8988T (cell line): ENCODE measurements at regions not wholly inside any gene's neighbourhood (a gene's known extent, or its start where the extent isn't known, plus 50 kb on each side); places are given as distances from the start of the nearest gene placed in this dataset.

Experiments
- DNase-seq: peaks from one replicate; pipeline ENCODE4 v3.0.0; 2011

- no peak for DNase-seq
Measured at GRCh38 chr2:139819273-139819796, 1039.1 kb upstream of the NXPH2 start.

- no peak for DNase-seq
Measured at GRCh38 chr2:139814458-139814857, 1034.3 kb upstream of the NXPH2 start.

DNA sequence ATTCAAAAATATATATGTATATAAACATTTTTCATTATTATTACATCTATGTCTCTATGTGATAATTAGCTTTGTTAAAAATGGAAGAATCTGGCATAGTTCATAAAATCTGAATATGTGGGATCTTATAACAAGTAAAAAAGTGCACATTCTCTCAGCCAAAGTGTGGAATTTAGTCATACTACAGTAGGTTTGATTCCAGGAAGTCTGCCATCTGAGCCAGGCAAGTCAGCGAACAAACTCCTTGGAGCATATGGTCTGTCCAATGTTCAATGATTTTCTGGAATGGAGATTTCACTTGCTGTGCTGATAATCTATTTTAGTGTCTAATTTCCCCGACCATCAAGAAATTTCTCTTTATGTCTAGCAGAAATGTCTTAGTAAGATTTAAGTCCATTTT, 1033.2 kb upstream of the NXPH2 start:
- no peak for DNase-seq

GRCh38 chr2:139805441-139805840, 1025.3 kb upstream of the NXPH2 start:
- no peak for DNase-seq

GRCh38 chr2:139798391-139798790, 1018.2 kb upstream of the NXPH2 start:
- no peak for DNase-seq

DNA sequence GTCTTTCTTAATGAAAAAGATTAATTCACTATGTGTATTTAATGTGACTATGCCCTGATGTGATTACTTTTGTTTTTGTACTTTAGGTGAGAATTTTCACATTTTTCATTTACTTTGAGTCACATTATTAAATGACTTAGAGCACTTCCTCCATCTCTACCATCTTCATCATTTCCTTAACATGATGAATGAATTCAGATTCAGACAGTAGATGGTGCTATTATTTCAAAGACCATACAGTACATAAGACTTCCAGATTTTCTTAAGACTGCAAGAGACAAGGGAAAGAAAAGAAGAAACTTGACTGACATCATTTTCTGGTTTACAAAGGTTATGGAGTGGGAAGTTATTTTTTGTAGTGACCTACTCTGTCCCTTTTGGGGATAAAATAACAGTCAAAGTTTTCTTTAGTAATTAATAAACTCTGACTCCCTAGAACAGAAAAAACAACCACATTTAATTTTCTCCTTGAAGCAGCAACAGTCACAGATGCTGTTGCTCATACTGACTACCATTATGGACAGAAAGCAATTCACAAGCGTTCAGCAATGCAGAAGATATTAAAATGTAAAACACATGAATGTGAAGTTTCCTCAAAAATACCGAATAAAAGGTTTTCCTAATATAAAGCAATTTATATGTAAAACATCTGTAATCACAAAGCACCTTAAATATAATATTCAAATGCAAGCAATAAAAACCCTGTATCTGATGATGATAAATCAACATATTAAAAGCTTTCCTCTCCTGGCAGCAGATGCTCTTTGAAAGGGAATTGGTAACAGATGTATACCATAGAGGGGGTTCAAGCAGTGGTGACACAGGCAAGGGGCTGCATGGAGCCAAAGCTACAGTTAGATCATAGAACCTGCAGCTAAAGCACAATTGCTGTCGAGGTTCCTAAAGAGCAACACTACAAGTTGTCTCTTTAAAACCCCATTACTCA, 1010.9 kb upstream of the NXPH2 start:
- no peak for DNase-seq

- no peak for DNase-seq
Measured at GRCh38 chr2:139790136-139790535, 1009.9 kb upstream of the NXPH2 start.

DNA sequence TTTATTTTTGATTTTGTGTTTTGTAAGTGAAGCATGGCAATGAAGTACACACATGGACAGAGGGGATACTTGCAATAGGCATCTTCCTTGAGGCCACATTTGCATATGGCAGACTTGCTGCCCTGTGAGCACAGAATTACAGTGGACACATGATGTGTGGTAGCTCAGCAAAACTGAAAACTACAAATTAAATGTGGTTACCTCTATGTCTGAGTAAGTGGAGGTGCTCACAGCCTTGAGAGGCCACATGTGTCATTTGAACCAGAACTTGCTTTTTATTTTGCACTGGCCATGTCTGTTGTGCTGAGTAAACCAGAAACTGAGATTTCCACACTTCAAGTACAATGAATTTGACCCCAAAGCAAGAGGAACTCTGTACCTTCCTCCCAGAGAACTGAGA, 998.5 kb upstream of the NXPH2 start:
- no peak for DNase-seq

DNA sequence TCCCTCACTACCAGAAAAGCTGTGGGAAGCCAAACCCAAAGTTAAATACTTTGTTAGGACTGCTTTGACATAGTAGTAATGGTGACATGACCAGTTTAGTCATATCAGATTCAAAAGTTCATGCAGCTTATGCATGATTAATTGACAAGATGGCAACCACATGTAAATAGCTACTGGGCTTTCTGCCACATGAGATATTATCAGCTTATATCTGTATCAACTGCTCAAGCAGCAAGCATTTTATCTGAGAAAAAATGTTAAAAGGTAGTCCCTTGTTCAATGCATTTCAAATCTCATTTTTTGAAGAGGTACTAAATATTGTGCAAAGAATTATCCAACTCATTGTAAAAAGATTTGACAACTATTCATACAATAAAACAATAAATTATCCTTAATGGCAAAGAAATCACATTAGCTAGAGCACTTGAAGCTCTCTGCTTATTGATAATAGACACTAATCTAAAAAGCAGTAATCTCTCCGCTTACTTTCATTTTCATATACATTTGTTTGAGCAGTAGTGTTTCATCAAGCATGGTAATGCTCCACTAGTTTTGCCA, 993.6 kb upstream of the NXPH2 start:
- no peak for DNase-seq

GRCh38 chr2:139769633-139770032, 989.4 kb upstream of the NXPH2 start:
- no peak for DNase-seq

- DNase-seq = no peak
Measured at GRCh38 chr2:139763705-139764104, 983.5 kb upstream of the NXPH2 start.

DNA sequence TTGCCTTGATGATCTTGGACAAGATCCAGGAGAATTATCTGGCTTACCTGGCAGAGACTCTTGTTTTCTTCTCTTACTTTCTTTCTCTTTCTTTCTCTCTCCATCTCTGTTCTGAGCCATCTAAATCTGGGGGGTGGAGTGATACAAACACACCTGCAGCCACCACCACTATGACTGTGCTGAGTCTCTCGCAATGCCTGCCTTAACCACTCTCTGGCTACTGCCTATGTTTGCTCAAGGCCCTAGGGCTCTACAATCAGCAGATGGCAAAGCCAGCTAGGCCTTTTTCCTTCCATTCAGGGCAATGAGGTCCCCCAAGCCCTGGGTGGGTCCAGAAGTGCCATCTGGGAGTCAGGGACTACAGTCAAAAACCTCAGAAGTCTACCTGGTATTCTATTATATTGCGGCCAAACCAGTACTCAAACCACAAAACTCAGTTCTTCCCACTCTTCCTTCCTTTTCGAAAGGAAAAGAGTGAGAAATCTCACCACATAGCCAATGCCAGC, 978.9 kb upstream of the NXPH2 start:
- no peak for DNase-seq

GRCh38 chr2:139746901-139747300, 966.7 kb upstream of the NXPH2 start:
- no peak for DNase-seq

GRCh38 chr2:139744273-139744672, 964.1 kb upstream of the NXPH2 start:
- no peak for DNase-seq

GRCh38 chr2:139742216-139743172, 962.3 kb upstream of the NXPH2 start:
- DNase-seq = no peak

GRCh38 chr2:139737659-139738058, 957.5 kb upstream of the NXPH2 start:
- DNase-seq = no peak

DNA sequence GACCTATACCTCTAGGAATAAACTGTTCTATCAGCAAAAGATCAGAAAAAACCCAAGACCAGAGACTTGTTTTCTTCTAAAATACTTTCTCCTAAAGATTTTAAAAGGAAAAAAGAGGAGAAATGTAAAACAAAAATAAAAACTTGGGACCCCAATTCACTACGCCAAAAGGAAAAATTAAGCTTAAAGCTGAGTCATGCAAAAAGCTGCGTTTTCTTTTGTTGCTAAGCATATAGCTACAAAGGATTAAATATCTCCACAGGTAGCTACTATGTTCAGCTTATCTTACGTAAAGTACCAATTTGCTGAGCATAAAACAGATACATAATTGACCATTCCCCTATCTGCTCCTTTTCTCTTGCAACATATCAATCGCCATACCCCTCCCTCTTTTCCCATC, 950.0 kb upstream of the NXPH2 start:
- no peak for DNase-seq

DNA sequence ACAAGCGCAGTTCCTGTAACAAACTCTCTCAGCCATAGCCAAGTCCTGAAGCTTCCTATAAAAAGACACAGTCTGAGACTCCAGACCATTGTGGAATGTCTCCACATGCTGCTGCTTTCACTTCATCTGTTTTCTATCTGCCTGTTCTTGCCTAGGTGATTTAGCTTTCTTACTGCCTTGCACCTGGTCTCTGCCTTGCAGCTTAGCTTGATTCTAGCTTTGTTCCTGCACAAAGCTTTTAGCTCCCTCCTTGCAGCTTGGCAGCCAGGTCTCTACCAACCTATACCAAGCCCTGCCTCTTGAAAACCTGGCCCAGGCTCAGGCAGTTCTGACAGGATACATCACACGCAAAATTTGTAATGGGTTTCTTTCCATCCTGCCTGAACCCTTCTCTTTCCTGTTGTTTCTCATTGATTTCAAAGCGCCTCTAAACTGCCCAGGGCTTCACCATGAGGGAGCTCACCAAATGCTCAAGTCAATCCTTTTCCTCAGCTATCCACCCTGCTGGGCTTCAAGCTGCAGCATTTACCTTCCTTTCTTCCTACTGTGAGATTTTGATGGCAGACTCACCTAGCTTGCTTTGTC, 941.3 kb upstream of the NXPH2 start:
- no peak for DNase-seq

DNA sequence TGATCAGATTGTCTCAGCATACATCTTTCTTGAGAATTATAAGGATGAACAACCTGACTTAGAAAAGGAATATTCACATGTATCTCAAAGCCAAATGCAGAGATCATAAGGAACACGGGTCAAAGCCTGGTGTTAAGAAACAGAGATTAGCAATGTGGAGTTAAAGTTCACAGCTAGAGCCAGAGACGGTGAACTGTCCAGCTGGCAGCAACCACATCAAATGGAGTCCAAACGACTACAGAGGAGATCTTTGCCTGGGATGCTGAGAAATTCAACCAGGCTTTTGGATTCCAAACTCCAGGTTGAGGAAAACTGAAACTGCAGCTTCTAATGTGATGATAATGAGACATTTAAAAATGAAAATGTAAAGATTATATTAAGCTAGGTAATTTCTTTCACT, 939.9 kb upstream of the NXPH2 start:
- DNase-seq = no peak

DNA sequence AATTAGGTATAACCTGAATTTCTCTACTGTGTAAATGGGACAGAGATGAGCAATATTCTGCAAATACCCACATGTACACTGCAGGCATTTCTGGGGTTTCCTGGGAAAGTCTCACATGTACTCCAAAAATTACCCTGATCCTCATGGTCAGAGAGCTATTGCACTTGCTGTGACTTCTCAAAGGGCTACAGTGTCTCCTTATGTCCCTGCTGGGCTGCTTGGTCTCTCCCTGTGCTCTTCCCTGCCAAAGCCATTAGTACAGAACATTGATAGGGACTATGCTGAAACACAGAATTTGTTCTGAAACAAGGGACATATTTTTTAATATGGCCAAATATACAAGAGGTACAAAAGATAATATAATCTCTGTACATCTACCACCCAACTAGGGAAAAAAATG, 924.4 kb upstream of the NXPH2 start:
- DNase-seq = no peak

DNA sequence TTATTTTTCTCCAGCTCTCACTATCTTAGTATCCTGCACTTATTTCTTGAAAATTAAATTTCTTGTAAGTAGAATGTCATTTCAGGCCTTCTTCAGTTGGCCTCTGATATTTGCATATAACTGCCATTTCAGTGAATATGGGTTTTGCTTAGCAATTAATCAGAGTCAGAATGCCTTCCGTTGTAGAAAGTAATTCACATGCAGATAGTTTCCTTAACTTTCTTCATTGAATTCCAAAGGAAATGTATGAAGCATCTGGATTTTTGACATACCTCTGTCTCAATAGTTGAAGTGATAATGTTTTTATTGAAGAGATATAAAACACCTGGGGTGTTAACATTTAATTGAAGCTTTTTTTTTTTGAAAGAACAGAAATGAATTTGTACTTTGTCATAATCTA, 914.1 kb upstream of the NXPH2 start:
- no peak for DNase-seq

GRCh38 chr2:139686205-139686604, 906.0 kb upstream of the NXPH2 start:
- no peak for DNase-seq
